ENCODE measurements at regions not wholly inside any gene's neighbourhood (a gene's known extent, or its start where the extent isn't known, plus 50 kb on each side); places are given as distances from the start of the nearest gene placed in this dataset.

DNA sequence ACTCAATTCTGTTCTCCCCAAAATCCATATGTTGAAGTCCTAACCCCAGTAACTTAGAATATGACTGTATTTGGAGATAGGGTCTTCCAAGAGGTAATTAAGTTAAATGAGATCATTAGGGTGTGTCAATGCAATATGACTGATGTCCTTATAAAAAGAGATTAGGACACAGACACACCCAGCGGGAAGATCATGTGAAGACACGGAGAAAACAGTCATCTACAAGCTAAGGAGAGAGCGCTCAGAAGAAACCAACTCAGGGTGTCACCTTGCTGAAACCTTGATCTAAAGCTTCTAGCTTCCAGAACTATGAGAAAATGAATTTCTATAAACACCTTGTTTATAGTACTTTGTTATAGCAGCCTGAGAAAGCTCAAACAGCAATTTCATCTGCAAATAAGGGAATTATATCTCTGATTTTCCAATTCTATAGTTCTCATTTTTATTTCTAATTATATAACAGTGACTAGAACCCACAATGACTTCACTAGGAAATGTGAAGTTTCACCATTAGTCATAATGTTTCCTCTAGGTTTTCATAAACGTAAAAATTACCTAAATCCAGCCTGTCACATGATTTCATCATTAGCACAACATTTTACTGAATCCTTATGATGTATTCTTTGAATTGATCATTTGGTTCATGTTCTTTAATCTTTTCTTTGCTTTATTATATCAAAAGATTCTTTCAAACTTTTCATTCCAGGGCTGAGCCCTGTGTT, 459.1 kb upstream of the MDFIC2 start:
- no peak for DNase-seq (ENCODE audit: low spot score)
- no peak overlapping the region for H3K27ac ChIP-seq (ENCODE audit: low read depth in 1 of 2, low read length in 2 of 2)
- no peak overlapping the region for H3K9ac ChIP-seq (ENCODE audit: low read depth in 1 of 2, low read length in 2 of 2)
- no peaks in the 10 kb centered on the region for H3K27me3 ChIP-seq (ENCODE audit: control insufficient read depth in 4 of 4, insufficient read depth in 4 of 4, low read length in 3 of 4)
- H3K9me3 ChIP-seq (ENCODE audit: control insufficient read depth in 4 of 4, low read length in 3 of 4): peaks cover 0 to 3% (median 0%) of the 10 kb centered on the region in 4 donors
- H3K36me3 ChIP-seq (ENCODE audit: control insufficient read depth in 4 of 4, insufficient read depth in 3 of 4, low read depth in 1 of 4, low read length in 3 of 4): no peaks in the 10 kb centered on the region
- no peaks in the 10 kb centered on the region for H3K4me1 ChIP-seq (ENCODE audit: control insufficient read depth in 4 of 4, insufficient read depth in 4 of 4, low read length in 3 of 4)
- TF ChIP-seq, protein P1, sequence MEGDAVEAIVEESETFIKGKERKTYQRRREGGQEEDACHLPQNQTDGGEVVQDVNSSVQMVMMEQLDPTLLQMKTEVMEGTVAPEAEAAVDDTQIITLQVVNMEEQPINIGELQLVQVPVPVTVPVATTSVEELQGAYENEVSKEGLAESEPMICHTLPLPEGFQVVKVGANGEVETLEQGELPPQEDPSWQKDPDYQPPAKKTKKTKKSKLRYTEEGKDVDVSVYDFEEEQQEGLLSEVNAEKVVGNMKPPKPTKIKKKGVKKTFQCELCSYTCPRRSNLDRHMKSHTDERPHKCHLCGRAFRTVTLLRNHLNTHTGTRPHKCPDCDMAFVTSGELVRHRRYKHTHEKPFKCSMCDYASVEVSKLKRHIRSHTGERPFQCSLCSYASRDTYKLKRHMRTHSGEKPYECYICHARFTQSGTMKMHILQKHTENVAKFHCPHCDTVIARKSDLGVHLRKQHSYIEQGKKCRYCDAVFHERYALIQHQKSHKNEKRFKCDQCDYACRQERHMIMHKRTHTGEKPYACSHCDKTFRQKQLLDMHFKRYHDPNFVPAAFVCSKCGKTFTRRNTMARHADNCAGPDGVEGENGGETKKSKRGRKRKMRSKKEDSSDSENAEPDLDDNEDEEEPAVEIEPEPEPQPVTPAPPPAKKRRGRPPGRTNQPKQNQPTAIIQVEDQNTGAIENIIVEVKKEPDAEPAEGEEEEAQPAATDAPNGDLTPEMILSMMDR (IDR thresholded peaks at IDR 0.05; ENCODE audit: low read depth, low read length, missing input control): no peak
- no peak for TF ChIP-seq JUND (IDR thresholded peaks at IDR 0.05)
- TF ChIP-seq EGR1 (IDR thresholded peaks at IDR 0.05; ENCODE audit: low read depth in 2 of 2): no peak
- TF ChIP-seq, protein P2, sequence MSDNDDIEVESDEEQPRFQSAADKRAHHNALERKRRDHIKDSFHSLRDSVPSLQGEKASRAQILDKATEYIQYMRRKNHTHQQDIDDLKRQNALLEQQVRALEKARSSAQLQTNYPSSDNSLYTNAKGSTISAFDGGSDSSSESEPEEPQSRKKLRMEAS (IDR thresholded peaks at IDR 0.05): no peak
- no peak for TF ChIP-seq FOXA1 (IDR thresholded peaks at IDR 0.05)
- TF ChIP-seq, protein P3, sequence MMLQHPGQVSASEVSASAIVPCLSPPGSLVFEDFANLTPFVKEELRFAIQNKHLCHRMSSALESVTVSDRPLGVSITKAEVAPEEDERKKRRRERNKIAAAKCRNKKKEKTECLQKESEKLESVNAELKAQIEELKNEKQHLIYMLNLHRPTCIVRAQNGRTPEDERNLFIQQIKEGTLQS (IDR thresholded peaks at IDR 0.05): no peak
- no peak for TF ChIP-seq NR2F2 (IDR thresholded peaks at IDR 0.05)
- TF ChIP-seq SP1 (IDR thresholded peaks at IDR 0.05): no peak
- TF ChIP-seq, protein P4, sequence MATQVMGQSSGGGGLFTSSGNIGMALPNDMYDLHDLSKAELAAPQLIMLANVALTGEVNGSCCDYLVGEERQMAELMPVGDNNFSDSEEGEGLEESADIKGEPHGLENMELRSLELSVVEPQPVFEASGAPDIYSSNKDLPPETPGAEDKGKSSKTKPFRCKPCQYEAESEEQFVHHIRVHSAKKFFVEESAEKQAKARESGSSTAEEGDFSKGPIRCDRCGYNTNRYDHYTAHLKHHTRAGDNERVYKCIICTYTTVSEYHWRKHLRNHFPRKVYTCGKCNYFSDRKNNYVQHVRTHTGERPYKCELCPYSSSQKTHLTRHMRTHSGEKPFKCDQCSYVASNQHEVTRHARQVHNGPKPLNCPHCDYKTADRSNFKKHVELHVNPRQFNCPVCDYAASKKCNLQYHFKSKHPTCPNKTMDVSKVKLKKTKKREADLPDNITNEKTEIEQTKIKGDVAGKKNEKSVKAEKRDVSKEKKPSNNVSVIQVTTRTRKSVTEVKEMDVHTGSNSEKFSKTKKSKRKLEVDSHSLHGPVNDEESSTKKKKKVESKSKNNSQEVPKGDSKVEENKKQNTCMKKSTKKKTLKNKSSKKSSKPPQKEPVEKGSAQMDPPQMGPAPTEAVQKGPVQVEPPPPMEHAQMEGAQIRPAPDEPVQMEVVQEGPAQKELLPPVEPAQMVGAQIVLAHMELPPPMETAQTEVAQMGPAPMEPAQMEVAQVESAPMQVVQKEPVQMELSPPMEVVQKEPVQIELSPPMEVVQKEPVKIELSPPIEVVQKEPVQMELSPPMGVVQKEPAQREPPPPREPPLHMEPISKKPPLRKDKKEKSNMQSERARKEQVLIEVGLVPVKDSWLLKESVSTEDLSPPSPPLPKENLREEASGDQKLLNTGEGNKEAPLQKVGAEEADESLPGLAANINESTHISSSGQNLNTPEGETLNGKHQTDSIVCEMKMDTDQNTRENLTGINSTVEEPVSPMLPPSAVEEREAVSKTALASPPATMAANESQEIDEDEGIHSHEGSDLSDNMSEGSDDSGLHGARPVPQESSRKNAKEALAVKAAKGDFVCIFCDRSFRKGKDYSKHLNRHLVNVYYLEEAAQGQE (IDR thresholded peaks at IDR 0.05): no peak
- TF ChIP-seq FOXA2 (IDR thresholded peaks at IDR 0.05): no peak
- TF ChIP-seq RXRA (IDR thresholded peaks at IDR 0.05): no peak
- no peak for TF ChIP-seq RAD21 (IDR thresholded peaks at IDR 0.05)
- no peak for TF ChIP-seq GABPA (IDR thresholded peaks at IDR 0.05 in 1 of 2, conservative IDR thresholded peaks at IDR 0.05 in 1 of 2)
- no peak for TF ChIP-seq HNF4G (IDR thresholded peaks at IDR 0.05)
- TF ChIP-seq TAF1 (conservative IDR thresholded peaks at IDR 0.05): no peak
- TF ChIP-seq, protein P5, sequence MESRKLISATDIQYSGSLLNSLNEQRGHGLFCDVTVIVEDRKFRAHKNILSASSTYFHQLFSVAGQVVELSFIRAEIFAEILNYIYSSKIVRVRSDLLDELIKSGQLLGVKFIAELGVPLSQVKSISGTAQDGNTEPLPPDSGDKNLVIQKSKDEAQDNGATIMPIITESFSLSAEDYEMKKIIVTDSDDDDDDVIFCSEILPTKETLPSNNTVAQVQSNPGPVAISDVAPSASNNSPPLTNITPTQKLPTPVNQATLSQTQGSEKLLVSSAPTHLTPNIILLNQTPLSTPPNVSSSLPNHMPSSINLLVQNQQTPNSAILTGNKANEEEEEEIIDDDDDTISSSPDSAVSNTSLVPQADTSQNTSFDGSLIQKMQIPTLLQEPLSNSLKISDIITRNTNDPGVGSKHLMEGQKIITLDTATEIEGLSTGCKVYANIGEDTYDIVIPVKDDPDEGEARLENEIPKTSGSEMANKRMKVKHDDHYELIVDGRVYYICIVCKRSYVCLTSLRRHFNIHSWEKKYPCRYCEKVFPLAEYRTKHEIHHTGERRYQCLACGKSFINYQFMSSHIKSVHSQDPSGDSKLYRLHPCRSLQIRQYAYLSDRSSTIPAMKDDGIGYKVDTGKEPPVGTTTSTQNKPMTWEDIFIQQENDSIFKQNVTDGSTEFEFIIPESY (IDR thresholded peaks at IDR 0.05): no peak
- TF ChIP-seq HNF4A (conservative IDR thresholded peaks at IDR 0.05): no peak
- TF ChIP-seq YY1 (IDR thresholded peaks at IDR 0.05): no peak
- 83% methylated on average over 4 of the region's 4 CpGs for WGBS
- no peak overlapping the region for H3K4me3 ChIP-seq (ENCODE audit: low read depth in 1 of 3, low read length in 3 of 3)

Measured in liver (tissue), 8 donors.